Esophagus squamous epithelium (tissue), 4 donors: ENCODE measurements at regions not wholly inside any gene's neighbourhood (a gene's known extent, or its start where the extent isn't known, plus 50 kb on each side); places are given as distances from the start of the nearest gene placed in this dataset.

Experiments
- POLR2A ChIP-seq, 4 donors: fragments of 450-650 bp; IDR thresholded peaks; one replicate each; pipeline ENCODE4 v1.6.1; 2017; ENCODE audit warnings: antibody characterized with exemption in 4 of 4, mild to moderate bottlenecking in 4 of 4, moderate library complexity in 3 of 4
- TF ChIP-seq, protein P1 (sequence below), 6 experiments: fragments of 450-650 bp in 4 of 6; fragments of 200-600 bp in 2 of 6; sonication (generic) in 2 of 6; IDR thresholded peaks; one replicate each; pipeline ENCODE4 v1.5.1; 2016 to 2019; ENCODE audit warnings: antibody characterized with exemption in 6 of 6, mild to moderate bottlenecking in 4 of 6, moderate library complexity in 4 of 6

DNA sequence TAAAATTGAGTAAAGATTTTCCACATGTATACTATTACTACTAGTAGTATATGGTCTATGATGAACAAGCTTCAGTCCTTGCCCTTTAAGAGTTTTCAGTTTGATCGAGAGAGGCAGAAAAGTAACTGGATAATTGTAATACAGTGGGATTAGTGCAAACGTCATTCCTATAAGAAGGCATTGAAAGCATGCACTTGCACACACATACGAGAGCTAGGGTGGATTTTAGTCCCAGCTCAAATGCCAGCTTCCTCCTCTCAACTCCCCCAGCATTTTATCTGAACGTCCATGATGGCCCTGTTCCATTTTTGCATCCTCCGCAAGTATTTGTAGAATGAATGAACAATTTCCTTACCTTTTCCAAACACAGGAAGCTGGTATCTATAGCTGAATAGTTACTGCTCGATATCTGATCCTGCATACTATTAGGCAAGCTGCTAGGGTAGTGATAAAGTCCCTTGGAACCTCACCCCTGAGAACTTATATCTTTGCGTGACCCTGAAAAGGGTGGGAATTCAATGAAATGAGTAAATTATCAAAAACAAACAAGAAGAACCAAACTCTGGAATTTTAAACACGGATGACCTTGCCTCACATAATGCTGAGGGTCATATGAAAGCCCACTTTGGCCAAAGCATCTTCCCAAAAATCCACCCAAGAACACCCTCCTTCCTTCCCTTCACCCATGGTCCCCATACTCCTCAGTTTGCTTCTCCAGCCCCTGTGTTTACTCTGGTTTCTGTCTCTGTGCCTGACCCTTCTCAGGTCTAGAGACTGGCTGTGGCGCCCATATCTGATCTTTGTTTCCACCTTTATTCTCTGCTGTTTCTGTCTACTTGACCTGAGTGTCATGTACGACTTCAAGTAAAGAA lies 60.5 kb downstream of the TMEM100 start:
- TF ChIP-seq, protein P1, sequence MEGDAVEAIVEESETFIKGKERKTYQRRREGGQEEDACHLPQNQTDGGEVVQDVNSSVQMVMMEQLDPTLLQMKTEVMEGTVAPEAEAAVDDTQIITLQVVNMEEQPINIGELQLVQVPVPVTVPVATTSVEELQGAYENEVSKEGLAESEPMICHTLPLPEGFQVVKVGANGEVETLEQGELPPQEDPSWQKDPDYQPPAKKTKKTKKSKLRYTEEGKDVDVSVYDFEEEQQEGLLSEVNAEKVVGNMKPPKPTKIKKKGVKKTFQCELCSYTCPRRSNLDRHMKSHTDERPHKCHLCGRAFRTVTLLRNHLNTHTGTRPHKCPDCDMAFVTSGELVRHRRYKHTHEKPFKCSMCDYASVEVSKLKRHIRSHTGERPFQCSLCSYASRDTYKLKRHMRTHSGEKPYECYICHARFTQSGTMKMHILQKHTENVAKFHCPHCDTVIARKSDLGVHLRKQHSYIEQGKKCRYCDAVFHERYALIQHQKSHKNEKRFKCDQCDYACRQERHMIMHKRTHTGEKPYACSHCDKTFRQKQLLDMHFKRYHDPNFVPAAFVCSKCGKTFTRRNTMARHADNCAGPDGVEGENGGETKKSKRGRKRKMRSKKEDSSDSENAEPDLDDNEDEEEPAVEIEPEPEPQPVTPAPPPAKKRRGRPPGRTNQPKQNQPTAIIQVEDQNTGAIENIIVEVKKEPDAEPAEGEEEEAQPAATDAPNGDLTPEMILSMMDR (IDR thresholded peaks at IDR 0.05) = no peak
- TF ChIP-seq POLR2A (IDR thresholded peaks at IDR 0.05) = no peak
